ENCODE measurements at regions not wholly inside any gene's neighbourhood (a gene's known extent, or its start where the extent isn't known, plus 50 kb on each side); places are given as distances from the start of the nearest gene placed in this dataset.

- Mint-ChIP-seq H3K27me3 (no peaks in the 10 kb centered on the region), H3K27ac (no peak overlapping the region)
These were observed 618.0 kb downstream of the BRINP1 start for GRCh38 chr9:118751077-118751847.

GRCh38 chr9:118751848-118752223 lies 617.4 kb downstream of the BRINP1 start:
- Mint-ChIP-seq H3K27ac (no peak overlapping the region), H3K27me3 (no peaks in the 10 kb centered on the region), H3K9me3 (ENCODE audit: low read depth) (peaks cover 4% of the 10 kb centered on the region), H3K4me3 (ENCODE audit: low read depth) (no peak overlapping the region), H3K36me3 (ENCODE audit: insufficient read depth) (no peaks in the 10 kb centered on the region), H3K4me1 (ENCODE audit: low read depth) (no peaks in the 10 kb centered on the region)
- no peak for TF ChIP-seq CTCF (IDR thresholded peaks at IDR 0.05; ENCODE audit: unreplicated experiment)
- no peak for DNase-seq (ENCODE audit: low spot score, unreplicated experiment)

More at GRCh38 chr9:118751077-118751847, 618.0 kb downstream of the BRINP1 start:
- no peak overlapping the region for H3K4me3 Mint-ChIP-seq (ENCODE audit: low read depth)
- H3K4me1 Mint-ChIP-seq (ENCODE audit: low read depth): no peaks in the 10 kb centered on the region
- DNase-seq (ENCODE audit: low spot score, unreplicated experiment): no peak
- H3K36me3 Mint-ChIP-seq (ENCODE audit: insufficient read depth): no peaks in the 10 kb centered on the region
- TF ChIP-seq CTCF (IDR thresholded peaks at IDR 0.05; ENCODE audit: unreplicated experiment): no peak
- H3K9me3 Mint-ChIP-seq (ENCODE audit: low read depth): peaks cover 4% of the 10 kb centered on the region

GRCh38 chr9:118761016-118761790 lies 608.0 kb downstream of the BRINP1 start:
- Mint-ChIP-seq H3K36me3 (ENCODE audit: insufficient read depth) (no peaks in the 10 kb centered on the region), H3K4me1 (ENCODE audit: low read depth) (no peaks in the 10 kb centered on the region), H3K9me3 (ENCODE audit: low read depth) (peaks cover 3% of the 10 kb centered on the region), H3K4me3 (ENCODE audit: low read depth) (no peak overlapping the region), H3K27me3 (no peaks in the 10 kb centered on the region), H3K27ac (no peak overlapping the region)
- TF ChIP-seq CTCF (IDR thresholded peaks at IDR 0.05; ENCODE audit: unreplicated experiment): no peak
- DNase-seq (ENCODE audit: low spot score, unreplicated experiment): no peak

- Mint-ChIP-seq H3K9me3 (ENCODE audit: low read depth) (no peaks in the 10 kb centered on the region), H3K4me1 (ENCODE audit: low read depth) (no peaks in the 10 kb centered on the region), H3K4me3 (ENCODE audit: low read depth) (no peak overlapping the region), H3K27ac (no peak overlapping the region), H3K27me3 (peaks cover 9% of the 10 kb centered on the region), H3K36me3 (ENCODE audit: insufficient read depth) (no peaks in the 10 kb centered on the region)
- no peak for DNase-seq (ENCODE audit: low spot score, unreplicated experiment)
- TF ChIP-seq CTCF (IDR thresholded peaks at IDR 0.05; ENCODE audit: unreplicated experiment): no peak
These were observed 601.7 kb downstream of the BRINP1 start for GRCh38 chr9:118767571-118767970.

GRCh38 chr9:118782790-118783463 lies 586.3 kb downstream of the BRINP1 start:
- Mint-ChIP-seq H3K4me1 (ENCODE audit: low read depth) (peaks cover 21% of the 10 kb centered on the region), H3K9me3 (ENCODE audit: low read depth) (no peaks in the 10 kb centered on the region), H3K27ac (no peak overlapping the region), H3K27me3 (peaks cover 3% of the 10 kb centered on the region), H3K36me3 (ENCODE audit: insufficient read depth) (no peaks in the 10 kb centered on the region), H3K4me3 (ENCODE audit: low read depth) (no peak overlapping the region)
- TF ChIP-seq CTCF (IDR thresholded peaks at IDR 0.05; ENCODE audit: unreplicated experiment): no peak
- DNase-seq (ENCODE audit: low spot score, unreplicated experiment): no peak

Measured in progenitor cell of endocrine pancreas (in vitro differentiated cells).